GM12891 (cell line): ENCODE measurements at regions not wholly inside any gene's neighbourhood (a gene's known extent, or its start where the extent isn't known, plus 50 kb on each side); places are given as distances from the start of the nearest gene placed in this dataset.

Experiments used
- PAX5 ChIP-seq: IDR thresholded peaks from 2 replicates; pipeline ENCODE4 v1.6.1; 2011; ENCODE audit warnings: low read length, moderate library complexity, mild to moderate bottlenecking; ENCODE audit not compliant: insufficient read depth, severe bottlenecking
- POLR2A ChIP-seq: IDR thresholded peaks from 2 replicates; pipeline ENCODE4 v1.6.1; 2011; ENCODE audit warnings: low read depth, low read length, control low read depth
- POLR2AphosphoS5 ChIP-seq: IDR thresholded peaks from 2 replicates; pipeline ENCODE4 v1.6.1; 2011; ENCODE audit warnings: low read depth, low read length, control low read depth
- POU2F2 ChIP-seq: IDR thresholded peaks from 2 replicates; pipeline ENCODE4 v1.6.1; 2011; ENCODE audit warnings: low read depth, mild to moderate bottlenecking, control low read depth, low read length, moderate library complexity
- SPI1 ChIP-seq: IDR thresholded peaks from 2 replicates; pipeline ENCODE4 v1.6.1; 2011; ENCODE audit warnings: low read depth, low read length, control low read depth
- TAF1 ChIP-seq: IDR thresholded peaks from 2 replicates; pipeline ENCODE4 v1.6.1; 2011; ENCODE audit warnings: low read depth, low read length, control low read depth

DNA sequence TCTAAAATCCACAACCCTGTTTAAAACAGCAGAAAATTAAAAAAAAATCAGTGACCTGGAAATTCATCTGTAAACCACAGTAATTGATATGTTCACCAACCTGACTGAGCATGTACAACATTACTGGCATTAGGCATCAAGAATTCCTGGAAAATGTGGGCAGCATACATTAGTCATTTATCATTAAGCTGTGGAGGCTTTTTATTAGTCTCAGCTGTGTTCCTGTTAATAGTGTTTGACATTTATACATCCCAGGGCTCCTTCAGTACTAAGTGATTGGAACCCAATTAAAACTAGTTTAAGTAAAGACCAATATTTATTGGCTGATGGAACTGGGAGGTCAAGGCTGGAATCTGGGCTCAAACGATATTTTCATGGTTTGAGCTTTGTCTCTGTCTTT is 227.3 kb upstream of the GIMD1 start:
- no peak for TF ChIP-seq TAF1
- TF ChIP-seq POLR2A: no peak
- no peak for TF ChIP-seq POLR2AphosphoS5
- TF ChIP-seq POU2F2: no peak
- no peak for TF ChIP-seq PAX5
- TF ChIP-seq SPI1: no peak
